ENCODE measurements at regions not wholly inside any gene's neighbourhood (a gene's known extent, or its start where the extent isn't known, plus 50 kb on each side); places are given as distances from the start of the nearest gene placed in this dataset.
"Not testable (repeated sequence)": the region's sequence is repeated elsewhere in the genome, so short reads cannot be mapped to it uniquely, and the experiment has no call there.

- not testable (repeated sequence) for H3K27me3 ChIP-seq (ENCODE audit: control insufficient read depth in 3 of 3, insufficient read depth in 3 of 3, low read length in 2 of 3)
These were observed 586.0 kb upstream of the PABPC5 start for GRCh38 chrX:90848595-90848994.

GRCh38 chrX:90883479-90883878 lies 551.2 kb upstream of the PABPC5 start:
- Histone ChIP-seq H3K36me3 (ENCODE audit: control insufficient read depth in 4 of 4, insufficient read depth in 4 of 4, low read length in 4 of 4) (no peaks in the 10 kb centered on the region), H3K4me3 (no peak overlapping the region), H3K9ac (ENCODE audit: insufficient read depth in 1 of 2, low read length in 2 of 2) (no peak overlapping the region), H3K4me1 (ENCODE audit: control insufficient read depth in 5 of 5, insufficient read depth in 5 of 5, low read length in 5 of 5) (no peaks in the 10 kb centered on the region), H3K27me3 (ENCODE audit: control insufficient read depth in 3 of 3, insufficient read depth in 3 of 3, low read length in 2 of 3) (no peaks in the 10 kb centered on the region), H3K9me3 (ENCODE audit: control insufficient read depth in 4 of 4, insufficient read depth in 3 of 4, low read length in 3 of 4) (peaks cover 0 to 7% (median 0%) of the 10 kb centered on the region in 4 donors), H3K27ac (ENCODE audit: low read depth in 1 of 2, low read length in 1 of 2) (no peak overlapping the region)
- 89 to 97% methylated on average over 3 to 4 of the region's 4 CpGs for WGBS, 2 donors
- DNase-seq (no peak), ATAC-seq (ENCODE audit: insufficient read depth, low FRiP score) (no peak)
- no peak for TF ChIP-seq CTCF (IDR thresholded peaks at IDR 0.05; ENCODE audit: control extremely low read depth, extremely low read depth)

More at GRCh38 chrX:90848595-90848994, 586.0 kb upstream of the PABPC5 start:
- ATAC-seq (ENCODE audit: insufficient read depth, low FRiP score); H3K27ac ChIP-seq (ENCODE audit: low read depth in 1 of 2, low read length in 1 of 2); H3K9ac ChIP-seq (ENCODE audit: insufficient read depth in 1 of 2, low read length in 2 of 2); H3K4me1 ChIP-seq (ENCODE audit: control insufficient read depth in 5 of 5, insufficient read depth in 5 of 5, low read length in 5 of 5); H3K9me3 ChIP-seq (ENCODE audit: control insufficient read depth in 4 of 4, insufficient read depth in 3 of 4, low read length in 3 of 4); DNase-seq; H3K36me3 ChIP-seq (ENCODE audit: control insufficient read depth in 4 of 4, insufficient read depth in 4 of 4, low read length in 4 of 4); H3K4me3 ChIP-seq: not testable (repeated sequence)
- WGBS, 2 donors = 87 to 91% methylated on average over 7 to 8 of the region's 8 CpGs

GRCh38 chrX:90914816-90915215 lies 519.8 kb upstream of the PABPC5 start:
- not testable (repeated sequence) for H3K9ac ChIP-seq (ENCODE audit: insufficient read depth in 1 of 2, low read length in 2 of 2); H3K9me3 ChIP-seq (ENCODE audit: control insufficient read depth in 4 of 4, insufficient read depth in 3 of 4, low read length in 3 of 4); DNase-seq; H3K27me3 ChIP-seq (ENCODE audit: control insufficient read depth in 3 of 3, insufficient read depth in 3 of 3, low read length in 2 of 3); H3K27ac ChIP-seq (ENCODE audit: low read depth in 1 of 2, low read length in 1 of 2); H3K4me1 ChIP-seq (ENCODE audit: control insufficient read depth in 5 of 5, insufficient read depth in 5 of 5, low read length in 5 of 5); H3K36me3 ChIP-seq (ENCODE audit: control insufficient read depth in 4 of 4, insufficient read depth in 4 of 4, low read length in 4 of 4); H3K4me3 ChIP-seq; ATAC-seq (ENCODE audit: insufficient read depth, low FRiP score)
- 88 to 95% methylated on average over 12 to 13 of the region's 13 CpGs for WGBS, 2 donors

GRCh38 chrX:90946870-90947269 lies 487.8 kb upstream of the PABPC5 start:
- H3K9me3 ChIP-seq (ENCODE audit: control insufficient read depth in 4 of 4, insufficient read depth in 3 of 4, low read length in 3 of 4); H3K27ac ChIP-seq (ENCODE audit: low read depth in 1 of 2, low read length in 1 of 2); H3K4me1 ChIP-seq (ENCODE audit: control insufficient read depth in 5 of 5, insufficient read depth in 5 of 5, low read length in 5 of 5); H3K4me3 ChIP-seq; H3K27me3 ChIP-seq (ENCODE audit: control insufficient read depth in 3 of 3, insufficient read depth in 3 of 3, low read length in 2 of 3); ATAC-seq (ENCODE audit: insufficient read depth, low FRiP score); H3K9ac ChIP-seq (ENCODE audit: insufficient read depth in 1 of 2, low read length in 2 of 2); H3K36me3 ChIP-seq (ENCODE audit: control insufficient read depth in 4 of 4, insufficient read depth in 4 of 4, low read length in 4 of 4): not testable (repeated sequence)
- DNase-seq = peak in 1 of 3 donors; percentile 0
- WGBS, 2 donors = 41 to 62% methylated on average over 2 to 3 of the region's 3 CpGs

- not testable (repeated sequence) for ATAC-seq (ENCODE audit: insufficient read depth, low FRiP score); H3K9me3 ChIP-seq (ENCODE audit: control insufficient read depth in 4 of 4, insufficient read depth in 3 of 4, low read length in 3 of 4); H3K4me3 ChIP-seq; H3K27me3 ChIP-seq (ENCODE audit: control insufficient read depth in 3 of 3, insufficient read depth in 3 of 3, low read length in 2 of 3); H3K9ac ChIP-seq (ENCODE audit: insufficient read depth in 1 of 2, low read length in 2 of 2); H3K27ac ChIP-seq (ENCODE audit: low read depth in 1 of 2, low read length in 1 of 2); DNase-seq; H3K4me1 ChIP-seq (ENCODE audit: control insufficient read depth in 5 of 5, insufficient read depth in 5 of 5, low read length in 5 of 5); H3K36me3 ChIP-seq (ENCODE audit: control insufficient read depth in 4 of 4, insufficient read depth in 4 of 4, low read length in 4 of 4)
- 91 to 94% methylated on average over 16 to 21 of the region's 21 CpGs for WGBS, 2 donors
These were observed 439.4 kb upstream of the PABPC5 start for GRCh38 chrX:90995191-90995590.

GRCh38 chrX:91018111-91018510 lies 416.5 kb upstream of the PABPC5 start:
- not testable (repeated sequence) for H3K4me1 ChIP-seq (ENCODE audit: control insufficient read depth in 5 of 5, insufficient read depth in 5 of 5, low read length in 5 of 5); H3K9me3 ChIP-seq (ENCODE audit: control insufficient read depth in 4 of 4, insufficient read depth in 3 of 4, low read length in 3 of 4); H3K9ac ChIP-seq (ENCODE audit: insufficient read depth in 1 of 2, low read length in 2 of 2); H3K4me3 ChIP-seq; H3K27me3 ChIP-seq (ENCODE audit: control insufficient read depth in 3 of 3, insufficient read depth in 3 of 3, low read length in 2 of 3); H3K27ac ChIP-seq (ENCODE audit: low read depth in 1 of 2, low read length in 1 of 2); ATAC-seq (ENCODE audit: insufficient read depth, low FRiP score); H3K36me3 ChIP-seq (ENCODE audit: control insufficient read depth in 4 of 4, insufficient read depth in 4 of 4, low read length in 4 of 4)
- 46 to 64% methylated on average over 5 of the region's 5 CpGs for WGBS, 2 donors
- DNase-seq = peak in 1 of 3 donors; percentile 4
